Tibial nerve (tissue), 4 donors: ENCODE measurements at regions not wholly inside any gene's neighbourhood (a gene's known extent, or its start where the extent isn't known, plus 50 kb on each side); places are given as distances from the start of the nearest gene placed in this dataset.

Experiments
- DNase-seq, 2 donors: peaks; one replicate each; pipeline ENCODE4 v3.0.0-alpha.2; 2019; ENCODE audit warnings: low spot score in 2 of 2
- H3K27ac ChIP-seq, 4 donors: fragments of 200-600 bp; sonication (generic) in 3 of 4; one replicate each; pipeline ENCODE4 v1.5.1; 2017 to 2019; ENCODE audit warnings: mild to moderate bottlenecking in 1 of 4
- H3K27me3 ChIP-seq, 2 donors: fragments of 200-600 bp; sonication (generic) in 1 of 2; one replicate each; pipeline versions ENCODE4 v1.5.1 to v1.6.0; 2017 to 2019
- H3K36me3 ChIP-seq, 3 donors: fragments of 200-600 bp; sonication (generic); one replicate each; pipeline ENCODE4 v1.5.1; 2018 to 2019
- H3K4me1 ChIP-seq, 4 donors: fragments of 200-600 bp; sonication (generic) in 3 of 4; one replicate each; pipeline ENCODE4 v1.5.1; 2017 to 2019
- H3K4me3 ChIP-seq, 4 donors: fragments of 200-600 bp; sonication (generic) in 3 of 4; one replicate each; pipeline ENCODE4 v1.5.1; 2017 to 2019; ENCODE audit warnings: mild to moderate bottlenecking in 1 of 4, moderate library complexity in 1 of 4
- H3K9me3 ChIP-seq, 4 donors: fragments of 200-600 bp; sonication (generic) in 3 of 4; one replicate each; pipeline ENCODE4 v1.5.1; 2017 to 2019
- CTCF ChIP-seq, 5 experiments: fragments of 200-600 bp in 3 of 5; fragments of 450-650 bp in 2 of 5; sonication (generic) in 3 of 5; IDR thresholded peaks; one replicate each; pipeline ENCODE4 v1.5.1; 2016 to 2019; ENCODE audit warnings: antibody characterized with exemption in 5 of 5, mild to moderate bottlenecking in 3 of 5, moderate library complexity in 2 of 5
- EP300 ChIP-seq, 2 donors: sonication (generic); formaldehyde crosslinking; IDR thresholded peaks; one replicate each; pipeline ENCODE4 v1.6.1; 2017; ENCODE audit warnings: antibody characterized with exemption in 2 of 2, mild to moderate bottlenecking in 1 of 2
- POLR2A ChIP-seq, 2 donors: fragments of 450-650 bp; IDR thresholded peaks; one replicate each; pipeline ENCODE4 v1.6.1; 2017; ENCODE audit warnings: antibody characterized with exemption in 2 of 2, mild to moderate bottlenecking in 2 of 2, moderate library complexity in 2 of 2
- WGBS, 2 donors: methylation state at CpG; one replicate each; pipeline ENCODE4 v1.1.5; 2018; 5-methylcytosine and 5-hydroxymethylcytosine counted together

- Histone ChIP-seq H3K9me3 (no peaks in the 10 kb centered on the region), H3K27ac (no peak overlapping the region), H3K4me3 (no peak overlapping the region), H3K4me1 (peaks cover 0 to 9% (median 3%) of the 10 kb centered on the region in 4 donors), H3K27me3 (no peaks in the 10 kb centered on the region), H3K36me3 (peaks cover 0 to under 1% (median 0%) of the 10 kb centered on the region in 3 donors)
- TF ChIP-seq EP300 (IDR thresholded peaks at IDR 0.05) (no peak), CTCF (IDR thresholded peaks at IDR 0.05) (no peak), POLR2A (IDR thresholded peaks at IDR 0.05) (no peak)
- no peak for DNase-seq
These were observed 333.4 kb downstream of the BCKDHB start for GRCh38 chr6:80439721-80440470.

GRCh38 chr6:80438772-80439171 lies 332.3 kb downstream of the BCKDHB start:
- 52 to 57% methylated on average over 2 of the region's 2 CpGs for WGBS, 2 donors
- Histone ChIP-seq H3K9me3 (no peaks in the 10 kb centered on the region), H3K4me3 (no peak overlapping the region), H3K27ac (no peak overlapping the region), H3K27me3 (no peaks in the 10 kb centered on the region), H3K36me3 (no peaks in the 10 kb centered on the region), H3K4me1 (peaks cover 0 to 9% (median 3%) of the 10 kb centered on the region in 4 donors)
- DNase-seq, result no peak
- TF ChIP-seq POLR2A (IDR thresholded peaks at IDR 0.05) (no peak), CTCF (IDR thresholded peaks at IDR 0.05) (no peak), EP300 (IDR thresholded peaks at IDR 0.05) (no peak)

GRCh38 chr6:80437801-80438200 lies 331.3 kb downstream of the BCKDHB start:
- H3K27me3 ChIP-seq, result no peaks in the 10 kb centered on the region

GRCh38 chr6:80437221-80437620 lies 330.8 kb downstream of the BCKDHB start:
- no peak for DNase-seq
- 47 to 60% methylated on average over 1 of the region's 1 CpG for WGBS, 2 donors

More at GRCh38 chr6:80437801-80438200, 331.3 kb downstream of the BCKDHB start:
- 73 to 92% methylated on average over 5 of the region's 5 CpGs for WGBS, 2 donors
- Histone ChIP-seq H3K4me1 (peaks cover 0 to 9% (median 3%) of the 10 kb centered on the region in 4 donors), H3K27ac (no peak overlapping the region), H3K36me3 (no peaks in the 10 kb centered on the region), H3K4me3 (no peak overlapping the region), H3K9me3 (no peaks in the 10 kb centered on the region)
- TF ChIP-seq POLR2A (IDR thresholded peaks at IDR 0.05) (no peak), EP300 (IDR thresholded peaks at IDR 0.05) (no peak), CTCF (IDR thresholded peaks at IDR 0.05) (no peak)
- DNase-seq, result no peak

More at GRCh38 chr6:80437221-80437620, 330.8 kb downstream of the BCKDHB start:
- peaks cover 0 to 3% (median 0%) of the 10 kb centered on the region in 4 donors for H3K9me3 ChIP-seq
- H3K27ac ChIP-seq, result no peak overlapping the region
- no peak overlapping the region for H3K4me3 ChIP-seq
- peaks cover 0 to 9% (median 3%) of the 10 kb centered on the region in 4 donors for H3K4me1 ChIP-seq
- no peaks in the 10 kb centered on the region for H3K36me3 ChIP-seq
- no peaks in the 10 kb centered on the region for H3K27me3 ChIP-seq
- TF ChIP-seq EP300 (IDR thresholded peaks at IDR 0.05) (no peak), CTCF (IDR thresholded peaks at IDR 0.05) (no peak), POLR2A (IDR thresholded peaks at IDR 0.05) (no peak)
